ENCODE measurements at regions not wholly inside any gene's neighbourhood (a gene's known extent, or its start where the extent isn't known, plus 50 kb on each side); places are given as distances from the start of the nearest gene placed in this dataset.
A peak's percentile ranks its signal among the peaks of the same experiment; 100 is the strongest.
"Not testable (repeated sequence)": the region's sequence is repeated elsewhere in the genome, so short reads cannot be mapped to it uniquely, and the experiment has no call there.

DNA sequence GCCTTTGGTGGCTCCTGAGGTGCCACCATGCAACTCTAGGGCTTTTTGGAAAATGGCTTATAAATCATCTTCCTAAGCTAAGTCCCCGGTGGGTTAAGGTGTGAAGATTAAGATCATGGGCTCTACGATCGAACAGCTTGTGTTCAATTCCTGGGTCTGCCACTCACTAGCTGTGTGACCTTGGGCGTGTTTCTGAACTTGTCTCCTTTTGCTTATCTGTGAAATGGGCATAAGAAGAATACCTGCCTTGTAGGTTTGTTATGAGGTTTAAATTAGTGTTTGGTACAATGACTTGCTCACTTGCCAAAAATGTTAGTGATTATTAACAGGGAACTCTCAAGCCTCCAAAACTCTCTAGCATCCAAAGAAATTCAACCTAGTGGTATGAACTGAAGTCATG lies 119.2 kb upstream of the PITX1 start:
- Histone ChIP-seq H3K27ac (ENCODE audit: extremely low read length, insufficient read depth, low read length) (no peak overlapping the region), H3K9ac (ENCODE audit: insufficient read depth, low read depth, low read length) (no peak overlapping the region), H4K20me1 (ENCODE audit: insufficient read depth, low read length) (no peaks in the 10 kb centered on the region), H2AFZ (ENCODE audit: low read length) (no peak overlapping the region), H3K9me3 (ENCODE audit: low read length) (no peaks in the 10 kb centered on the region), H3K36me3 (replicated peaks in 1 of 2; ENCODE audit: control insufficient read depth in 1 of 2, insufficient read depth in 2 of 2, low read length in 2 of 2) (no peaks in the 10 kb centered on the region), H3K27me3 (ENCODE audit: control insufficient read depth in 1 of 2, insufficient read depth in 2 of 2, low read length in 2 of 2) (no peaks in the 10 kb centered on the region), H3K4me1 (ENCODE audit: insufficient read depth, low read length) (peaks cover 51% of the 10 kb centered on the region), H3K4me2 (ENCODE audit: low read depth, low read length) (no peak overlapping the region), H3K79me2 (ENCODE audit: insufficient read depth, low read length) (no peaks in the 10 kb centered on the region), H3K4me3 (replicated peaks in 1 of 3; ENCODE audit: insufficient read depth in 1 of 3, low read depth in 2 of 3, low read length in 3 of 3) (no peak overlapping the region)
- intact Hi-C loops (cut with micrococcal nuclease; ENCODE audit: unreplicated experiment) = no loop called here
- ChIA-PET CTCF (ENCODE audit: low intra/inter-chr PET ratio, low total read pairs) (no interaction called here), POLR2A (no interaction called here)
- TF ChIP-seq ZNF629 (CRISPR knock-in tag; conservative IDR thresholded peaks at IDR 0.05) = peak; percentile 73
- TF ChIP-seq, protein P1, sequence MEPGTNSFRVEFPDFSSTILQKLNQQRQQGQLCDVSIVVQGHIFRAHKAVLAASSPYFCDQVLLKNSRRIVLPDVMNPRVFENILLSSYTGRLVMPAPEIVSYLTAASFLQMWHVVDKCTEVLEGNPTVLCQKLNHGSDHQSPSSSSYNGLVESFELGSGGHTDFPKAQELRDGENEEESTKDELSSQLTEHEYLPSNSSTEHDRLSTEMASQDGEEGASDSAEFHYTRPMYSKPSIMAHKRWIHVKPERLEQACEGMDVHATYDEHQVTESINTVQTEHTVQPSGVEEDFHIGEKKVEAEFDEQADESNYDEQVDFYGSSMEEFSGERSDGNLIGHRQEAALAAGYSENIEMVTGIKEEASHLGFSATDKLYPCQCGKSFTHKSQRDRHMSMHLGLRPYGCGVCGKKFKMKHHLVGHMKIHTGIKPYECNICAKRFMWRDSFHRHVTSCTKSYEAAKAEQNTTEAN (CRISPR knock-in tag; conservative IDR thresholded peaks at IDR 0.05) = no peak
- 91% methylated on average over 4 of the region's 4 CpGs for WGBS (ENCODE audit: low lambda C conversion rate)
- FAIRE-seq = no peak
- in situ Hi-C loops (cut with HindIII; ENCODE audit: extremely low pct_ligation_motif_present, low pct_unique_long_range_greater_than_20kb) = no loop called here
- ATAC-seq = no peak
- DNase-seq (ENCODE audit: low spot score) = no peak
- BruUV-seq (replicated peaks) = no TSS peak

DNA sequence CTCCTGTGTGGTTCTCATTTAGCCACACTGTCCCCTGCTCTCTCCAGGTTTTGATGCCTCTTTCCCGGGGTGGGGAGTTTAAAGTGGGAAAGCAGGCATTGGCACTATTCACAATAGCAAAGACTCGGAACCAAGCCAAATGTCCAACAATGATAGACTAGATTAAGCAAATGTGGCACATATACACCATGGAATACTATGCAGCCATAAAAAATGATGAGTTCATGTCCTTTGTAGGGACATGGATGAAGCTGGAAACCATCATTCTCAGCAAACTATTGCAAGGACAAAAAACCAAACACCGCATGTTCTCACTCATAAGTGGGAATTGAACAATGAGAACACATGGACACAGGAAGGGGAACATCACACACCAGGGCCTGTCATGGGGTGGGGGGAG lies 117.6 kb upstream of the PITX1 start:
- POLR2A ChIA-PET; H4K20me1 ChIP-seq (ENCODE audit: insufficient read depth, low read length); H3K36me3 ChIP-seq (replicated peaks in 1 of 2; ENCODE audit: control insufficient read depth in 1 of 2, insufficient read depth in 2 of 2, low read length in 2 of 2); ATAC-seq; intact Hi-C loops (cut with micrococcal nuclease; ENCODE audit: unreplicated experiment); H3K27ac ChIP-seq (ENCODE audit: extremely low read length, insufficient read depth, low read length); DNase-seq (ENCODE audit: low spot score); FAIRE-seq; in situ Hi-C loops (cut with HindIII; ENCODE audit: extremely low pct_ligation_motif_present, low pct_unique_long_range_greater_than_20kb); H3K9ac ChIP-seq (ENCODE audit: insufficient read depth, low read depth, low read length); CTCF ChIA-PET (ENCODE audit: low intra/inter-chr PET ratio, low total read pairs); H3K4me2 ChIP-seq (ENCODE audit: low read depth, low read length); H3K27me3 ChIP-seq (ENCODE audit: control insufficient read depth in 1 of 2, insufficient read depth in 2 of 2, low read length in 2 of 2); H2AFZ ChIP-seq (ENCODE audit: low read length); H3K4me3 ChIP-seq (replicated peaks in 1 of 3; ENCODE audit: insufficient read depth in 1 of 3, low read depth in 2 of 3, low read length in 3 of 3); BruUV-seq (replicated peaks); H3K79me2 ChIP-seq (ENCODE audit: insufficient read depth, low read length); H3K9me3 ChIP-seq (ENCODE audit: low read length): not testable (repeated sequence)
- WGBS (ENCODE audit: low lambda C conversion rate) = 96% methylated on average over 3 of the region's 3 CpGs
- H3K4me1 ChIP-seq (ENCODE audit: insufficient read depth, low read length) = peaks cover 35% of the 10 kb centered on the region

Measured in HepG2 (cell line).